VCaP (cell line): ENCODE measurements at regions not wholly inside any gene's neighbourhood (a gene's known extent, or its start where the extent isn't known, plus 50 kb on each side); places are given as distances from the start of the nearest gene placed in this dataset.

ENCODE experiments used
- H3K27ac ChIP-seq: fragments of 450-650 bp; 2 replicates; pipeline ENCODE4 v1.5.1; 2017
- TF ChIP-seq, protein P1 (sequence below): fragments of 450-650 bp; conservative IDR thresholded peaks from 2 replicates; pipeline ENCODE4 v1.5.1; 2017; ENCODE audit warnings: mild to moderate bottlenecking, moderate library complexity

DNA sequence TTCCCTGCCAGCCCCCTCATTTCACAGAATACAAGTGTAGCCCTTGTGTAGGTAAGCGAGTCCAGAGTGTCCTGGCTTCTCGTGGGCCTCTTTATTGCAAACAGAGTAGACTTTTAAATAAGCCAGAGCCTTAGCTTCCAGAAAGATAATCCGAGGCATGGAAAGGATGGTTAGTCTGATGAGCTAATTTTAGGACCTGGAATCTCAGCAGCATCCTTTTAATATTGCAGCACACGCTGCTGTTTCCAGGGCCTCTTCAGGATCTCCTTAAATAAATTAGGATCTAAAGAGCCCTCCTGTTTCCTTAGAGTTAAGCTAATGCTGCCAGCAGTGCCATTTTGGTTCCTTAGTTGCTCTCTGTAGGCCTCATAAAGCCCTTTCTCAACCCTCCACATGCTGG is 99.2 kb downstream of the RFC3 start:
- TF ChIP-seq, protein P1, sequence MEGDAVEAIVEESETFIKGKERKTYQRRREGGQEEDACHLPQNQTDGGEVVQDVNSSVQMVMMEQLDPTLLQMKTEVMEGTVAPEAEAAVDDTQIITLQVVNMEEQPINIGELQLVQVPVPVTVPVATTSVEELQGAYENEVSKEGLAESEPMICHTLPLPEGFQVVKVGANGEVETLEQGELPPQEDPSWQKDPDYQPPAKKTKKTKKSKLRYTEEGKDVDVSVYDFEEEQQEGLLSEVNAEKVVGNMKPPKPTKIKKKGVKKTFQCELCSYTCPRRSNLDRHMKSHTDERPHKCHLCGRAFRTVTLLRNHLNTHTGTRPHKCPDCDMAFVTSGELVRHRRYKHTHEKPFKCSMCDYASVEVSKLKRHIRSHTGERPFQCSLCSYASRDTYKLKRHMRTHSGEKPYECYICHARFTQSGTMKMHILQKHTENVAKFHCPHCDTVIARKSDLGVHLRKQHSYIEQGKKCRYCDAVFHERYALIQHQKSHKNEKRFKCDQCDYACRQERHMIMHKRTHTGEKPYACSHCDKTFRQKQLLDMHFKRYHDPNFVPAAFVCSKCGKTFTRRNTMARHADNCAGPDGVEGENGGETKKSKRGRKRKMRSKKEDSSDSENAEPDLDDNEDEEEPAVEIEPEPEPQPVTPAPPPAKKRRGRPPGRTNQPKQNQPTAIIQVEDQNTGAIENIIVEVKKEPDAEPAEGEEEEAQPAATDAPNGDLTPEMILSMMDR, result no peak
- no peak overlapping the region for H3K27ac ChIP-seq

DNA sequence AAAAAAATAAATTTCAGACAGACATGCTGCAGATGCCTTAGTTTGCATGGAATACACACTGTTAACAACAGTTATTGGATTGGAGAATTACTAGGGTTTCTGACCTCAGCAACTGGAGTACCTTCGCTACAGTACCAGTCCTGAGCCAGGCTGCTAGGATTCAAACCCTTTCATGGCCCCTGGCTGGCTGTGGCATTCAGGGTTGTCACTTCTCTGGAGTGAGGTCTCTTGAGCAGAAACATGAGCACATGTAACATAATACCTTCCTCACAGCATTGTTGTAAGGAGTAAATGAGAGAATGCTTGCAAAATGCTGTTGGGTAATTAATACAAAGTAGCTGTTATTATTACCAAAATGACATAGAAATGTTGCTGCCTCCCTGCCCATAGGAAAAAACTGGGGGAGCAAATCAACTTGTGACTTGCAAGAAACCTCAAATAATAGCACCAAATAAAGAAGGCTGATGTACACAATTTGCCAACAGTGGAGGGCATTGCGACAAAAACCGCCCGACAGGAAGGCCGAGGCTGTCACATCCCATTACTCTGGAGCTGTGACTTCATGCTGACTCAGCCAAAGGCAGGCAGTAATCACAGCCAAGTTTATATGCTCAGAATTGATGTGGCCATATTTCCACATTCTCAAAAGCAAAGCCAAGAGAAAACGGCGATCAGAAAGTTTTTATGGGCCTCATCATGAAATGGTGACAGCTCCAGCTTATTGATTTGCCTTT is 100.4 kb downstream of the RFC3 start:
- H3K27ac ChIP-seq, result no peak overlapping the region
- TF ChIP-seq, protein P1, result no peak

DNA sequence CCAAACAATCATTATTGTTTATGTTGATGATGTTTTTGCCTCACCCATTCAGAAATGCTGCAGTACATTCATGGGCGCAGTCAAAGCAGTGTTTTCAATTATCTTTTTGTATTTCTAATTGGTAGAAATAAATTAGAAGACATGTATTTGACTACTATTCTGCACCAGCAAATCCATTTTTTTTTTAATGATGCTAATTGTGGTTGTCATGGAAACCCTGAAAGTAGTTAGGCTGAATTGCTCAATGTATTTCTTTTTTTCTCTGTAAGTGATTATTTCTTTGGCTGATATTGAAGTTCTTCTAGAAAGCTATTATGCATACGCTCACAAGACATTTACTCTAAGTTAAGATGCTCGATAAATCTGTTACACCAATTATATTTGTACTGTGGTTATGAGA is 101.2 kb downstream of the RFC3 start:
- TF ChIP-seq, protein P1, result no peak
- H3K27ac ChIP-seq, result no peak overlapping the region

- H3K27ac ChIP-seq, result no peak overlapping the region
- TF ChIP-seq, protein P1, result no peak
These were observed 107.6 kb downstream of the RFC3 start for GRCh38 chr13:33925563-33925962.

GRCh38 chr13:33927315-33927714 is 109.4 kb downstream of the RFC3 start:
- no peak overlapping the region for H3K27ac ChIP-seq
- TF ChIP-seq, protein P1, result no peak

GRCh38 chr13:33931397-33932311 is 113.7 kb downstream of the RFC3 start:
- TF ChIP-seq, protein P1, result peak; percentile 67
- H3K27ac ChIP-seq, result no peak overlapping the region

DNA sequence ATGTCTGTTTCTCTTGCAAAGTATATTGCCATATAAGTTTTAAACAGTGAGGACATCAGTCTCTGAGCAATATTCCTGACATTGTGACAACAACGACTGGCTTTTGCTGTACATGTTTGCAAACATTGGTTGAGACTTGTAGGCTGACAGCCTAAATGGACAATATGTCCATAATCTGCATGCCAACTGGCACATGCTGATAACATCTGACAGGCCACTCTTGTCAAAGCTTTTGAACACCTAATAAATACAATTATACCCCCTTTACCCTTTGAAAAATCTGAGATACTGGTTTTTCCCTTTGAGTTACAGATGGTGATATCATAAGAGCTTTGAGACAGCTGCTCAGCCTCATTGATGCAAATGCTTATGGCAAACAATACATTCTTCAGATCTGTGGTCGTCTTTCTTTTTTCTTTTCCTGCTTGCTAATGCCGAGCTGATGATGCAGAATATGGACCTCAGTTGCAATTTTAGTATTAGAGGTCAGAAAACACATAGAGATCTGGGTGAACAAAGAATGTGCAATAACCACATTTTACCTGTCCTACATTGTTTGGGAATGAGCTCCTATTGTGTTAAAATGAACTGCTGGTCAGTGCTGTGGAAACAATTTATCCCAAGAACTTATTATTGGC is 114.9 kb downstream of the RFC3 start:
- no peak overlapping the region for H3K27ac ChIP-seq
- TF ChIP-seq, protein P1, result no peak
